Heart right ventricle (tissue), 16 donors: ENCODE measurements at regions not wholly inside any gene's neighbourhood (a gene's known extent, or its start where the extent isn't known, plus 50 kb on each side); places are given as distances from the start of the nearest gene placed in this dataset.

Experiments used
- ATAC-seq, 8 donors: fragments of 200-7000 bp; cut with Tn5 transposase; one replicate each; pipeline ENCODE4 v1.9.1; 2020; ENCODE audit warnings: mild to moderate bottlenecking in 8 of 8, moderate library complexity in 8 of 8, moderate number of reproducible peaks in 1 of 8
- DNase-seq, 2 donors: peaks; one replicate each; pipeline ENCODE4 v3.0.0-alpha.2; 2020
- H3K27ac ChIP-seq, 10 donors: fragments of 200-600 bp; sonication (generic) in 2 of 10; one replicate each; pipeline versions ENCODE4 v1.5.0 to v1.8.0; 2020 to 2022; ENCODE audit warnings: mild to moderate bottlenecking in 3 of 10
- H3K27me3 ChIP-seq, 7 donors: fragments of 200-600 bp; one replicate each; pipeline ENCODE4 v1.8.0; 2021 to 2022; ENCODE audit warnings: mild to moderate bottlenecking in 2 of 7
- H3K36me3 ChIP-seq, 9 donors: fragments of 200-600 bp; sonication (generic) in 1 of 9; one replicate each; pipeline versions ENCODE4 v1.5.0 to v1.8.0; 2020 to 2022; ENCODE audit warnings: mild to moderate bottlenecking in 2 of 9
- H3K4me1 ChIP-seq, 9 donors: fragments of 200-600 bp; sonication (generic) in 1 of 9; one replicate each; pipeline versions ENCODE4 v1.5.0 to v1.8.0; 2020 to 2022; ENCODE audit warnings: mild to moderate bottlenecking in 4 of 9
- H3K4me3 ChIP-seq, 10 donors: fragments of 200-600 bp; sonication (generic) in 2 of 10; one replicate each; pipeline versions ENCODE4 v1.5.0 to v1.8.0; 2020 to 2022; ENCODE audit warnings: mild to moderate bottlenecking in 7 of 10, moderate library complexity in 2 of 10
- H3K9me3 ChIP-seq, 11 donors: fragments of 200-600 bp in 10 of 11; sonication (generic) in 2 of 11; one replicate each; pipeline versions ENCODE4 v1.5.0 to v1.8.0; 2013 to 2022; ENCODE audit warnings: mild to moderate bottlenecking in 2 of 11, control low read depth in 1 of 11, moderate library complexity in 1 of 11
- WGBS, 2 donors: extraction: QIAGEN DNeasy Blood & Tissue Kit; methylation state at CpG; one replicate each; pipeline ENCODE4 v1.1.7; 2013; ENCODE audit warnings: inconsistent platforms in 1 of 2; 5-methylcytosine and 5-hydroxymethylcytosine counted together
- intact Hi-C, 10 donors: fragments of 100-400 bp; cut with DNase I; formaldehyde crosslinking; loops; one replicate each; pipeline versions ENCODE4 v1.11.1 to v1.14.2; 2022
- TF ChIP-seq, protein P1 (sequence below), 9 donors: fragments of 200-600 bp; sonication (generic) in 2 of 9; IDR thresholded peaks; one replicate each; pipeline versions ENCODE4 v1.5.0 to v1.8.0; 2021 to 2022; ENCODE audit warnings: antibody characterized with exemption in 9 of 9, mild to moderate bottlenecking in 5 of 9, moderate library complexity in 1 of 9
- donor health status: Arrhythmogenic right ventricular cardiomyopathy.
- donor health status: ischemic (EF 13 %, LVEDD 7.1; RV severe dilation, severe dysfunction).
- donor health status: healthy with polysubstance abuse.
- donor health status: DM: no; HTN: yes; CAD: no.
- donor health status: DM: no; HTN: no; CAD: no.
- donor health status: ischemic (EF 25% LVEDD 6.9; RV normal size, moderate dysfunction).
- donor health status: ischemic (EF 25% LVEDD 5.7; RV mildly dilated, moderate dysfunction).
- donor health status: healthy.
- donor health status: DM: yes; HTN: yes; CAD: no.
- donor health status: Ischemic cardiomyopathy.
- donor health status: ischemic (EF 35%, LVEDD 5.7; RV mildly dilated, moderate dysfunction).
- donor health status: nonischemic (EF 11% LVEDD 7.7; RV severe dilation, severe dysfunction).
- donor health status: DM: yes; HTN: yes; CAD: no.
- donor health status: PGD.
- donor health status: ischemic (EF 29% LVEDD 5.4; RV normal size, mild dysfunction).
- donor health status: nonischemic (EF 23%, LVEDD 6.1; RV moderate dilation, normal function).

DNA sequence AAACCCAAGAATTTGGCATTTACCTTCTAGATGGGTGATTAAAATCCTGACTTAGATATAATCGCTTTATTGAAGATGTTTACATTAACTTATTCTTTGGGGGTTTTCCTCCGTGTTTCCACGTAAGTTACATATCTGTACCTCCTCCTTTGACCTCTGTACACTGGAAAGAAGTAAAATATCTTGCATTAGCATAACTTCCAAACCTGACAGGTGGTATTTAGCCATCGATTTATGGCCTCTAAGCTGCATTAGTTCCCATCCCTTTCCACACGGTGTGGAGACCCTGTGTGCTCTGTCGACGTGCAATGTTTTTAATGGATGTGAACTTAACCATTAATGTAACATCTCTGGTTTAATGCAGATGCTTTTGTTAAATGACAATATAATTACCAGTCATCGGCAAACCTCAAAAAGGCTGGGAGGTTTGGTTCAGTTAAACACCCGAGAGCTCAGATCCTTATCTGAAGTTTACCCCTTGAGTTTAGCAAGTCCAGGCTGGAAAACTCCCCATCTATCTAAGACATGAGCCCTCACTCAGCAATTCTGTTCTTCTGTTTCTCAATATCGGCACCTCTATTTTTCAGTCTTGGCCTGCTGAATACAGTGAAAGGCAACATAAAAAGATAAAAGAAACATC lies 295.2 kb downstream of the GATA3 start:
- H3K4me1 ChIP-seq, result no peaks in the 10 kb centered on the region
- ATAC-seq, result no peak
- DNase-seq, result no peak
- H3K36me3 ChIP-seq, result no peaks in the 10 kb centered on the region
- no peak overlapping the region for H3K4me3 ChIP-seq
- H3K27me3 ChIP-seq, result no peaks in the 10 kb centered on the region
- intact Hi-C loops, result no loop called here
- 67 to 71% methylated on average over 10 of the region's 10 CpGs for WGBS, 2 donors
- TF ChIP-seq, protein P1, sequence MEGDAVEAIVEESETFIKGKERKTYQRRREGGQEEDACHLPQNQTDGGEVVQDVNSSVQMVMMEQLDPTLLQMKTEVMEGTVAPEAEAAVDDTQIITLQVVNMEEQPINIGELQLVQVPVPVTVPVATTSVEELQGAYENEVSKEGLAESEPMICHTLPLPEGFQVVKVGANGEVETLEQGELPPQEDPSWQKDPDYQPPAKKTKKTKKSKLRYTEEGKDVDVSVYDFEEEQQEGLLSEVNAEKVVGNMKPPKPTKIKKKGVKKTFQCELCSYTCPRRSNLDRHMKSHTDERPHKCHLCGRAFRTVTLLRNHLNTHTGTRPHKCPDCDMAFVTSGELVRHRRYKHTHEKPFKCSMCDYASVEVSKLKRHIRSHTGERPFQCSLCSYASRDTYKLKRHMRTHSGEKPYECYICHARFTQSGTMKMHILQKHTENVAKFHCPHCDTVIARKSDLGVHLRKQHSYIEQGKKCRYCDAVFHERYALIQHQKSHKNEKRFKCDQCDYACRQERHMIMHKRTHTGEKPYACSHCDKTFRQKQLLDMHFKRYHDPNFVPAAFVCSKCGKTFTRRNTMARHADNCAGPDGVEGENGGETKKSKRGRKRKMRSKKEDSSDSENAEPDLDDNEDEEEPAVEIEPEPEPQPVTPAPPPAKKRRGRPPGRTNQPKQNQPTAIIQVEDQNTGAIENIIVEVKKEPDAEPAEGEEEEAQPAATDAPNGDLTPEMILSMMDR (IDR thresholded peaks at IDR 0.05), result no peak
- H3K27ac ChIP-seq, result no peak overlapping the region
- H3K9me3 ChIP-seq, result peaks cover 0 to 3% (median 0%) of the 10 kb centered on the region in 11 donors

DNA sequence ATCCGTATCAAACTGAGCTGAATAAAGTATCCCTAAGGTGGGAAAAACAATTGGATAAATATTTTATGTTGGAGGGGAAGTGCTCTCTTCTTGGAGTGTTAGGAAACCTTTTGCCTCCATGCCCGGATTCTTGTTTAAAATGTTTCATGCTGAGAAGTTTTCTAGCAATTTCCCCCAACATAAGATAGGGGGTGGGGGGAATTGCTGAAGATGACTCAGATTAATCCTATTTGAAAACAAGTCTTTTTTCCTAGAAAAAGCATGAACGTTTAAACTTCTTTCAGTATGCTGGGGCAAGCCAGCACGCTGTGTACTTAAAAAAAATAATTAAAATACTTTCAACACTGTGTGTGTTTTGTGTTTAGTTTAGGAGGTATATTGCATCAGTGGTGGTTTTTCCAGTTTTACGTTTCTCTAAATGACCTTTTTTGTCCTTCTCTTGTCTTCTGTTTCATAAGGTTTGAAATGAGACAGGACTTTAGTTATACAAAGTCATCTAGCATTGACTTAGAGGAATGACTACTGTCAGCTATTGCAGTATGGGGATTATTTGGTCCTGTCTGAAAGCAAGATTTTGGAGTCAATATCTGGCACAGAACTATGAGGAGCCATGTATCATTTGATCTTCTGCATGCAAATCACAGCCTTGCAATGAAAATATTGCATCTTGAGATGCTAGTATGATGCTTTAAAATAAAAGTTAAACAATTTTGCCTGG lies 295.9 kb downstream of the GATA3 start:
- WGBS, 2 donors, result 71 to 75% methylated on average over 5 of the region's 5 CpGs
- Histone ChIP-seq H3K36me3 (no peaks in the 10 kb centered on the region), H3K4me1 (no peaks in the 10 kb centered on the region), H3K9me3 (peaks cover 0 to 3% (median 0%) of the 10 kb centered on the region in 11 donors), H3K27ac (no peak overlapping the region), H3K27me3 (no peaks in the 10 kb centered on the region), H3K4me3 (no peak overlapping the region)
- TF ChIP-seq, protein P1 (IDR thresholded peaks at IDR 0.05), result no peak
- intact Hi-C loops, result no loop called here
- DNase-seq (no peak), ATAC-seq (no peak)

DNA sequence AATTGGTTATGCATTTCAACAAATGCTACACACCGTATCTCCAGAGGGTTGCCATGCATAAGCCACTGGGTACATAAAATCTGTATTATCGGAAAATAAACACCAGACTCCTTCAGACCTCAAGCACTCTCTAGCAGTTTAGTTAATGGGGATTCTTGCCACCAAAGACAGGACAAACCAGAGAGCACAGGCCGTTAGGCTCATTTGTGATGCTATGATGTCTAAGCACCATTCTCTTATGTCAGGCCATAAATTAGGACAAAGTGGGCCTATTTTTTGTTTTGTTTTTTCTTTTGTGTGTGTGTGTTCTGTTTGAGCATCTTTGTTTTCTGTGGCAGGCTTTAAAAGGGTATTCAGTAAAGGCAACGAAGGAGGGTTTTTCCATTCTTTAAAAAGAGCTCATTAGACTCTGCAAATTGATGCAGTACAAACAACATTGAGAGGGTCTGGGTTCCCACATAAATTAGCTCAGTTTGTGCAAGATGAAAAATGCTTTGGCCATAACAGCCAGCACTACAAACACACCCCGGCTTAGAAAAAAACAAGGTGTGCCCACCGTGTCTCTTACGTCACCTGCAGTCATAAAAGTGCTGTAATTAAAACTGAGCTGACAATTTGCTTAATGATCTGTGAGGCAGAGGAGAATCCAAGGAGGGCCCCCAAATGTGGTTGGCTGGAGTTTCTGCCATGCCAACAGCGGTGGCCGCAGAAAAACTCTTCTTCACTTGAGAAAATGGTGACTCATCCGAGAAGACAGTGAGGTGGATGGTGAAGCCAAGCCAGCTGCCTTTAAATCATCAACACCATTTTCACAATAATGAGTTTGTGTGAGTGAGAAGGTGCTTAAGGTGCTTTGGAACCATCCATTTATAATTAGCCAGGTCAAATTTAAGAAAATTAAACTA lies 297.9 kb downstream of the GATA3 start:
- WGBS, 2 donors, result 95 to 96% methylated on average over 10 of the region's 10 CpGs
- intact Hi-C loops, result no loop called here

DNA sequence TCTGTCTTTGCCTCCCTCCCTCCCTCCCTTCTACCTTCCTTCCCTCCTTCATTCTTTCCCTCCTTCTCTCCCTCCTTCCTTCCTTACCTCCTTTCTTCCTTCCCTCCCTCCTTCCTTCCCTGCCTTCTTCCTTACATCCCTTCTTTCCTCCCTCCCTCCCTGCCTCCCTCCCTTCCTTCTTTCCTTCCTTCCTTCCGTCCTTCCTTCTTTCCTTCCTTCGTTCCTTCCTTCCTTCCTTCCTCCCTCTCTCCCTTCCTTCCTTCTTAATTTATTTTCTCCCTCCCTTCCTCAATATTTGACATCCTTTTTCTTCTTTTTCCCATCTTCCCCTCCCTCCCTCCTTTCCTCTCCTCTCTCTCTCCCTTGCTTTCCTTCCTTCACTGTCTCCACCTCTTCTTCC lies 301.8 kb downstream of the GATA3 start:
- no peak overlapping the region for H3K27ac ChIP-seq
- DNase-seq (no peak), ATAC-seq (no peak)
- no peaks in the 10 kb centered on the region for H3K9me3 ChIP-seq
- 78 to 85% methylated on average over 2 of the region's 2 CpGs for WGBS, 2 donors
- no peaks in the 10 kb centered on the region for H3K36me3 ChIP-seq
- H3K4me3 ChIP-seq, result no peak overlapping the region
- intact Hi-C loops, result no loop called here
- H3K4me1 ChIP-seq, result no peaks in the 10 kb centered on the region
- peaks cover 0 to 5% (median 0%) of the 10 kb centered on the region in 7 donors for H3K27me3 ChIP-seq
- TF ChIP-seq, protein P1 (IDR thresholded peaks at IDR 0.05), result no peak

More for the DNA sequence above, 297.9 kb downstream of the GATA3 start:
- ATAC-seq (no peak), DNase-seq (no peak)
- TF ChIP-seq, protein P1 (IDR thresholded peaks at IDR 0.05), result no peak
- Histone ChIP-seq H3K36me3 (no peaks in the 10 kb centered on the region), H3K9me3 (peaks cover 0 to 3% (median 0%) of the 10 kb centered on the region in 11 donors), H3K4me1 (no peaks in the 10 kb centered on the region), H3K4me3 (no peak overlapping the region), H3K27me3 (peaks cover 0 to 5% (median 0%) of the 10 kb centered on the region in 7 donors), H3K27ac (no peak overlapping the region)
